Astrocyte (in vitro differentiated cells and primary cell): ENCODE measurements at regions not wholly inside any gene's neighbourhood (a gene's known extent, or its start where the extent isn't known, plus 50 kb on each side); places are given as distances from the start of the nearest gene placed in this dataset.

Source experiments
- CTCF ChIP-seq: IDR thresholded peaks from 2 replicates; pipeline ENCODE4 v1.5.1; 2011; ENCODE audit warnings: low read depth, mild to moderate bottlenecking, inconsistent platforms, low read length, moderate library complexity; ENCODE audit not compliant: insufficient read depth
- EZH2 ChIP-seq: IDR thresholded peaks from 2 replicates; pipeline ENCODE4 v1.6.1; 2012; ENCODE audit warnings: mild to moderate bottlenecking, low read length, inconsistent platforms; ENCODE audit not compliant: insufficient read depth

GRCh38 chrX:26032111-26032912 is 105.8 kb upstream of the MAGEB18 start:
- TF ChIP-seq CTCF = no peak
- no peak for TF ChIP-seq EZH2
